ENCODE measurements at regions not wholly inside any gene's neighbourhood (a gene's known extent, or its start where the extent isn't known, plus 50 kb on each side); places are given as distances from the start of the nearest gene placed in this dataset.

- no peak for TF ChIP-seq GABPB1 (CRISPR knock-in tag; IDR thresholded peaks at IDR 0.05)
Observed at GRCh38 chr10:29961351-29961750, 98.0 kb downstream of the JCAD start (continued).

DNA sequence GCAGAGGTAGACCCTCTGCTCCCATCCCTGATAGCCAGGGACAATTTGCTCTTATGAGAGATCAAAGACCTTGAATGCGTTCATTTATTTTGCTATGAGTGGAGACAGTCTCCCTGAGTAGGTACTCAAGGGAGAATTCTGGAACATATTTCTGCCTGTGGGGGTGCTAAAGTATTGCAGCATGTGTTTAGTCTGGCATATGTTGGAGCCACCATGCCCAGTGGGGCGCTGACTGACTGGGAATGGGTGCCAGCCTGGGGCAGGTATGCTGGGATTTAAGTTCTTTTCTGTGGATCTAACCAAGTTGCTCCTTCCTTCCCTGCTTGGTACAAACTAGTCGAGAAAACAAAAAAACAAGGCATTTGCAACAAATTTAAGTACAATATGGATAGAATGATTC lies 99.1 kb downstream of the JCAD start:
- TF ChIP-seq, protein P1, sequence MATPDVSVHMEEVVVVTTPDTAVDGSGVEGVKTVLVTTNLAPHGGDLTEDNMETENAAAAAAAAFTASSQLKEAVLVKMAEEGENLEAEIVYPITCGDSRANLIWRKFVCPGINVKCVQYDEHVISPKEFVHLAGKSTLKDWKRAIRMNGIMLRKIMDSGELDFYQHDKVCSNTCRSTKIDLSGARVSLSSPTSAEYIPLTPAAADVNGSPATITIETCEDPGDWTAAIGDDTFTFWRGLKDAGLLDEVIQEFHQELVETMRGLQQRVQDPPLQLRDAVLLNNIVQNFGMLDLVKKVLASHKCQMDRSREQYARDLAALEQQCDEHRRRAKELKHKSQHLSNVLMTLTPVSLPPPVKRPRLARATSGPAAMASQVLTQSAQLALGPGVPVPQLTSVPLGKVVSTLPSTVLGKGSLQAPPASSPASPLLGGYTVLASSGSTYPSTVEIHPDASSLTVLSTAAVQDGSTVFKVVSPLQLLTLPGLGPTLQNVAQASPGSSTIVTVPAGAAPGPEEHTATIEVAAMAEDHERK (CRISPR knock-in tag; IDR thresholded peaks at IDR 0.05; ENCODE audit: low read depth), result no peak
- TF ChIP-seq ZKSCAN5 (CRISPR knock-in tag; IDR thresholded peaks at IDR 0.05) (no peak), ZMYM3 (CRISPR knock-in tag; IDR thresholded peaks at IDR 0.05) (no peak), HDAC1 (CRISPR knock-in tag; IDR thresholded peaks at IDR 0.05) (no peak), POGZ (CRISPR knock-in tag; IDR thresholded peaks at IDR 0.05) (no peak), ZNF570 (CRISPR knock-in tag; IDR thresholded peaks at IDR 0.05; ENCODE audit: borderline replicate concordance) (no peak), THYN1 (CRISPR knock-in tag; IDR thresholded peaks at IDR 0.05; ENCODE audit: borderline replicate concordance, low read depth) (no peak), KAT2B (IDR thresholded peaks at IDR 0.05; ENCODE audit: borderline replicate concordance, low read depth, low read length) (no peak), ZNF558 (CRISPR knock-in tag; IDR thresholded peaks at IDR 0.05; ENCODE audit: borderline replicate concordance) (no peak), JARID2 (CRISPR knock-in tag; IDR thresholded peaks at IDR 0.05; ENCODE audit: insufficient replicate concordance) (no peak)
- Histone ChIP-seq H3K4me3 (replicated peaks in 1 of 3; ENCODE audit: insufficient read depth in 1 of 3, low read depth in 2 of 3, low read length in 3 of 3) (no peak overlapping the region), H3K79me2 (ENCODE audit: insufficient read depth, low read length) (no peaks in the 10 kb centered on the region), H3K4me1 (ENCODE audit: insufficient read depth, low read length) (no peaks in the 10 kb centered on the region), H2AFZ (ENCODE audit: low read length) (no peak overlapping the region), H3K27ac (ENCODE audit: extremely low read length, insufficient read depth, low read length) (no peak overlapping the region), H3K27me3 (ENCODE audit: control insufficient read depth in 1 of 2, insufficient read depth in 2 of 2, low read length in 2 of 2) (peaks cover 0 to 6% of the 10 kb centered on the region in 2 experiments; a peak in 1 of 5 replicates), H3K9ac (ENCODE audit: insufficient read depth, low read depth, low read length) (no peak overlapping the region), H3K36me3 (replicated peaks in 1 of 2; ENCODE audit: control insufficient read depth in 1 of 2, insufficient read depth in 2 of 2, low read length in 2 of 2) (no peaks in the 10 kb centered on the region), H3K4me2 (ENCODE audit: low read depth, low read length) (no peak overlapping the region), H3K9me3 (ENCODE audit: low read length) (no peaks in the 10 kb centered on the region), H4K20me1 (ENCODE audit: insufficient read depth, low read length) (no peaks in the 10 kb centered on the region)
- FAIRE-seq (no peak), ATAC-seq (no peak), DNase-seq (ENCODE audit: low spot score) (no peak)
- intact Hi-C loops (cut with micrococcal nuclease; ENCODE audit: unreplicated experiment), result no loop called here
- ChIA-PET POLR2A (no interaction called here), CTCF (ENCODE audit: low intra/inter-chr PET ratio, low total read pairs) (no interaction called here)
- no TSS peak for BruUV-seq (replicated peaks)
- 42% methylated on average over 3 of the region's 3 CpGs for WGBS (ENCODE audit: low lambda C conversion rate)
- in situ Hi-C loops (cut with HindIII; ENCODE audit: extremely low pct_ligation_motif_present, low pct_unique_long_range_greater_than_20kb), result no loop called here
